ENCODE measurements at regions not wholly inside any gene's neighbourhood (a gene's known extent, or its start where the extent isn't known, plus 50 kb on each side); places are given as distances from the start of the nearest gene placed in this dataset.
A peak's percentile ranks its signal among the peaks of the same experiment; 100 is the strongest.
"Not testable (repeated sequence)": the region's sequence is repeated elsewhere in the genome, so short reads cannot be mapped to it uniquely, and the experiment has no call there.

GRCh38 chr11:15685306-15685705 is 570.6 kb downstream of the INSC start:
- Histone ChIP-seq H3K4me3 (no peak overlapping the region), H3K27me3 (no peaks in the 10 kb centered on the region), H3K9me3 (no peaks in the 10 kb centered on the region), H3K4me1 (no peaks in the 10 kb centered on the region), H3K36me3 (no peaks in the 10 kb centered on the region), H3K27ac (no peak overlapping the region)
- intact Hi-C loops (cut with DNase I; ENCODE audit: low total_unique reads) = no loop called here
- TF ChIP-seq CTCF (IDR thresholded peaks at IDR 0.05) (no peak), POLR2AphosphoS5 (IDR thresholded peaks at IDR 0.05) (no peak), POLR2A (IDR thresholded peaks at IDR 0.05) (no peak)
- DNase-seq (ENCODE audit: low spot score in 2 of 2) = no peak

- H3K4me3 ChIP-seq = not testable (repeated sequence)
These were observed 571.5 kb downstream of the INSC start for GRCh38 chr11:15686259-15686658.

GRCh38 chr11:15687342-15687741 is 572.6 kb downstream of the INSC start:
- no peak for TF ChIP-seq POLR2AphosphoS5 (IDR thresholded peaks at IDR 0.05)
- no peak for TF ChIP-seq CTCF (IDR thresholded peaks at IDR 0.05)
- no peak for TF ChIP-seq POLR2A (IDR thresholded peaks at IDR 0.05)
- intact Hi-C loops (cut with DNase I; ENCODE audit: low total_unique reads) = no loop called here

More at GRCh38 chr11:15686259-15686658, 571.5 kb downstream of the INSC start:
- intact Hi-C loops (cut with DNase I; ENCODE audit: low total_unique reads); H3K27ac ChIP-seq; H3K4me1 ChIP-seq; DNase-seq (ENCODE audit: low spot score in 2 of 2); H3K36me3 ChIP-seq; H3K27me3 ChIP-seq; H3K9me3 ChIP-seq: not testable (repeated sequence)

GRCh38 chr11:15688351-15688792 is 573.6 kb downstream of the INSC start:
- Histone ChIP-seq H3K9me3 (no peaks in the 10 kb centered on the region), H3K27ac (no peak overlapping the region), H3K4me1 (no peaks in the 10 kb centered on the region), H3K4me3 (no peak overlapping the region), H3K36me3 (no peaks in the 10 kb centered on the region), H3K27me3 (no peaks in the 10 kb centered on the region)
- peak in 1 of 2 donors; percentile 20 for DNase-seq (ENCODE audit: low spot score in 2 of 2)
- TF ChIP-seq CTCF (IDR thresholded peaks at IDR 0.05) = no peak
- TF ChIP-seq POLR2A (IDR thresholded peaks at IDR 0.05) = no peak
- no peak for TF ChIP-seq POLR2AphosphoS5 (IDR thresholded peaks at IDR 0.05)
- intact Hi-C loops (cut with DNase I; ENCODE audit: low total_unique reads) = no loop called here

More at GRCh38 chr11:15687342-15687741, 572.6 kb downstream of the INSC start:
- H3K27me3 ChIP-seq = no peaks in the 10 kb centered on the region
- H3K36me3 ChIP-seq = no peaks in the 10 kb centered on the region
- no peaks in the 10 kb centered on the region for H3K4me1 ChIP-seq
- H3K27ac ChIP-seq = no peak overlapping the region
- DNase-seq (ENCODE audit: low spot score in 2 of 2) = no peak
- H3K4me3 ChIP-seq = no peak overlapping the region
- H3K9me3 ChIP-seq = no peaks in the 10 kb centered on the region

DNA sequence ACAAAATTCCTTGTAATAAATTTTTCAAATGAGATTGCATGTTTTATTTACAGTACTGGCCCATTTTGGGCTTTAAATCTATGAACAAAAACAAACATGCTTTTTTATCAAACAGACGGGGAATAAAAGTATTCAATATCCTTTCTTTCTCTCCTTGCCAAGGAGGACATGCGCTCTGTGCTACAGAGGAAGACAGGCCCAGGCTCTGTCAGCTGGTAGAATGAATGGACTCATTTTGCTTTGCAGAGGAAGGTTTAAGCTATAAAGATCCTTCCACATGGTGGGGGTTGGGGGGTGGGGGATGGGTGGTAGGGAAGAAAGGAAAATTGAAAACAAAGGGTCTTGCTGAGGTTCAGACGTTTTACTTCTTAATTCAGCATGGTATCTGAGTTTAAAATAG is 575.6 kb downstream of the INSC start:
- H3K4me3 ChIP-seq = no peak overlapping the region
- H3K4me1 ChIP-seq = no peaks in the 10 kb centered on the region
- intact Hi-C loops (cut with DNase I; ENCODE audit: low total_unique reads) = no loop called here
- H3K9me3 ChIP-seq = no peaks in the 10 kb centered on the region
- no peak for DNase-seq (ENCODE audit: low spot score in 2 of 2)
- TF ChIP-seq POLR2AphosphoS5 (IDR thresholded peaks at IDR 0.05) (no peak), CTCF (IDR thresholded peaks at IDR 0.05) (no peak), POLR2A (IDR thresholded peaks at IDR 0.05) (no peak)
- H3K27me3 ChIP-seq = no peaks in the 10 kb centered on the region
- no peak overlapping the region for H3K27ac ChIP-seq
- H3K36me3 ChIP-seq = no peaks in the 10 kb centered on the region

GRCh38 chr11:15692739-15693138 is 578.0 kb downstream of the INSC start:
- H3K27me3 ChIP-seq = no peaks in the 10 kb centered on the region
- no peak for DNase-seq (ENCODE audit: low spot score in 2 of 2)
- no peak for TF ChIP-seq POLR2A (IDR thresholded peaks at IDR 0.05)
- no peak for TF ChIP-seq POLR2AphosphoS5 (IDR thresholded peaks at IDR 0.05)
- no peak for TF ChIP-seq CTCF (IDR thresholded peaks at IDR 0.05)
- no peaks in the 10 kb centered on the region for H3K4me1 ChIP-seq
- no peaks in the 10 kb centered on the region for H3K9me3 ChIP-seq
- H3K36me3 ChIP-seq = no peaks in the 10 kb centered on the region
- H3K27ac ChIP-seq = no peak overlapping the region
- no peak overlapping the region for H3K4me3 ChIP-seq
- intact Hi-C loops (cut with DNase I; ENCODE audit: low total_unique reads) = no loop called here

All from breast epithelium (tissue), 4 donors.